Activated CD8-positive, alpha-beta T cell treated with anti-CD3 and anti-CD28 coated beads, Interleukin-2, amount 10 ng/mL, durations not matched to agents 7 days and 5 days (primary cell): ENCODE measurements at regions not wholly inside any gene's neighbourhood (a gene's known extent, or its start where the extent isn't known, plus 50 kb on each side); places are given as distances from the start of the nearest gene placed in this dataset.

ENCODE experiments used
- ATAC-seq: fragments of 150-1000 bp; cut with Tn5 transposase; one replicate; pipeline ENCODE4 v1.10.0; 2021; ENCODE audit warnings: moderate library complexity
- CTCF ChIA-PET: fragments of 350-600 bp; sonication (Branson Sonifier 250); formaldehyde crosslinking; loops from one replicate; lab custom pipeline; 2021; ENCODE audit warnings: antibody characterized with exemption; lab: Charles Lee
- POLR2A ChIA-PET: fragments of 350-600 bp; sonication (Branson Sonifier 250); formaldehyde crosslinking; loops from one replicate; lab custom pipeline; 2021; ENCODE audit warnings: antibody characterized with exemption; lab: Charles Lee
- DNase-seq: peaks from one replicate; pipeline ENCODE4 v3.0.0-alpha.2; 2020
- H3K27ac Mint-ChIP-seq: one replicate; pipeline ENCODE4 v1.8.0; 2021; ENCODE audit warnings: mild to moderate bottlenecking, mixed read lengths
- H3K27me3 Mint-ChIP-seq: one replicate; pipeline ENCODE4 v1.8.0; 2021; ENCODE audit warnings: low read depth, mixed read lengths
- H3K36me3 Mint-ChIP-seq: one replicate; pipeline ENCODE4 v1.8.0; 2021; ENCODE audit warnings: low read depth, mixed read lengths
- H3K4me1 Mint-ChIP-seq: one replicate; pipeline ENCODE4 v1.8.0; 2021; ENCODE audit warnings: low read depth, mixed read lengths
- H3K4me3 Mint-ChIP-seq: one replicate; pipeline ENCODE4 v1.8.0; 2021; ENCODE audit warnings: mild to moderate bottlenecking, mixed read lengths
- H3K9me3 Mint-ChIP-seq: one replicate; pipeline ENCODE4 v1.8.0; 2022; ENCODE audit warnings: mixed read lengths; ENCODE audit not compliant: insufficient read depth

DNA sequence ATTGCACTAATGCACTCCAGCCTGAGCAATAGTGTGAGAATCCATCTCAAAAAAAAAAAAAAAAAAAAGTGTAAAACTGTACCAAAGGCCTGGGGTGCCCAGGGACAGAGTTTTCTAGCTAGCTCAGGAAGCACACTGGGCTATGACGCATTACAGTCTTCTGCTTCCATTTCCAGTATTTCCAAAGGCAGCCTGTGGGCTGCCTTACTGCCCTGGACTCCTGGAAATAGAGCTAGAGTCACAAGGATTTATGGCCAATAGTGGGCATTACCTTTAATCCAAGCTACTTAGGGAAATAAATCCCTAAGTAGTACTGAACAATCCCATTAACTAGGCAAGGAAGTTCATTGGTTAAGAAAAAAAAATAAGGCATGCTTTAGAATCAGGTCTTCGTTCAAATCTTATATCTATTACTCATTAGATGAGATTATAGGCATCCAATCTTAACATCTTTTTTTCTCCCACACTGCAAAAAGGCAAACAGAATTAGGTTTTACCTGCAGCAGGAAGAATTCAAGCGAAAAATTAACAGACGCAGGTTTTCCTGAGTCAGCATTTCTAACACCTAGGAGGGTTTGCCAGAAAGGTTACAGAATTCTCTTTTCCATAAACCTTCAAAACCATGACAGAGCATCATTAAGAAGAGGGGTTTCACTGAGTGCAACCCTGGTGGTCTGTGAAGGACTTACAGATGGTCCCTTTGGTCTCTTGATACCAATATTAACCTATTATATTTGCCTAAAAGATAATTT, 85.6 kb upstream of the CCDC112 start:
- ATAC-seq (no peak), DNase-seq (no peak)
- H3K9me3 Mint-ChIP-seq, result no peaks in the 10 kb centered on the region
- H3K36me3 Mint-ChIP-seq, result no peaks in the 10 kb centered on the region
- CTCF ChIA-PET, result no interaction called here
- H3K27me3 Mint-ChIP-seq, result peaks cover 3% of the 10 kb centered on the region
- no peak overlapping the region for H3K4me3 Mint-ChIP-seq
- H3K27ac Mint-ChIP-seq, result no peak overlapping the region
- POLR2A ChIA-PET, result no interaction called here
- peaks cover 11% of the 10 kb centered on the region for H3K4me1 Mint-ChIP-seq

DNA sequence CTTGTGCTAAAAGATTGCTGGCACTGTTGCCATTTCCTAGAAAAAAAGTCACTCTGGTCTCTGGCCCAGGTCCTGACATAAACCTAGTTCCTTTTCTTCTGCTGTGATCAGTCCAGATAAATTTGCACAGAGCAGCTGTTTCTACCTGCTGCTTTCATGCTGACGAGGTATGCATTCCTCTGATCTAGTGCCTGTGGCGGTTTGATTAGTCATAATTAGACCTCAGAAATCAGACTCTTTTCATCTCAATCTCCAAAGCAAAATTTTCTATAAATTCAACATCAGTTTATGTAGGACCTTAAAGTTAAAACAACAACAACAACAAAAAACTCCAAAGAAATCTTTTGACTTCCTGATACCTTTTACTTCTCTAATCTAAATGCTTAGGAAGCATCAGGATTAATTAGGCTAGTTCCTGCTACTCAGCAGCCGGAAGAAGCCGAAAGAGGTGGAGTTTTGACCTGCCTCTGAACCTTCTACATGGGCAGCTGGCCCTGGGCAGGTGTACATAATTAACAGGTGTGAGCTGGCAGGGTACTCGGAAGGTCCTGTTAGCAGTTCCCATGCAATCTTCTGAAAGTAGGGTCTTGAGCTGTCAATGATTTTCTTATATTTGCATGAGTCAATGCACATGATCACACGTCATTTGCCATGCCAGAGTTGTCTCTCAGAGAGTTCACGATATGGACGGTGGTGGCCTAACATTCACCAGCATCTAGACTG, 83.3 kb upstream of the CCDC112 start:
- peaks cover 11% of the 10 kb centered on the region for H3K4me1 Mint-ChIP-seq
- POLR2A ChIA-PET, result no interaction called here
- CTCF ChIA-PET, result no interaction called here
- no peaks in the 10 kb centered on the region for H3K36me3 Mint-ChIP-seq
- H3K27me3 Mint-ChIP-seq, result no peaks in the 10 kb centered on the region
- H3K27ac Mint-ChIP-seq, result no peak overlapping the region
- no peak overlapping the region for H3K4me3 Mint-ChIP-seq
- DNase-seq, result no peak
- ATAC-seq, result no peak
- H3K9me3 Mint-ChIP-seq, result no peaks in the 10 kb centered on the region

GRCh38 chr5:115378754-115379153, 82.3 kb upstream of the CCDC112 start:
- Mint-ChIP-seq H3K9me3 (no peaks in the 10 kb centered on the region), H3K27ac (no peak overlapping the region), H3K36me3 (no peaks in the 10 kb centered on the region), H3K27me3 (no peaks in the 10 kb centered on the region), H3K4me3 (no peak overlapping the region), H3K4me1 (peaks cover 11% of the 10 kb centered on the region)
- ChIA-PET POLR2A (interaction anchor here (0.9 kb wide), 1 partner anchor 10 kb away, joined by 3 read pairs; no protein-coding TSS in a partner anchor), CTCF (no interaction called here)
- ATAC-seq, result no peak
- DNase-seq, result no peak

GRCh38 chr5:115377468-115378217, 81.2 kb upstream of the CCDC112 start:
- ChIA-PET CTCF (interaction anchor here (1.3 kb wide), 1 partner anchor 49 kb away, joined by 5 read pairs; no protein-coding TSS in a partner anchor), POLR2A (interaction anchor here (0.9 kb wide), 1 partner anchor 11 kb away, joined by 3 read pairs; no protein-coding TSS in a partner anchor)
- Mint-ChIP-seq H3K36me3 (no peaks in the 10 kb centered on the region), H3K27ac (no peak overlapping the region), H3K4me3 (no peak overlapping the region), H3K4me1 (peaks cover 11% of the 10 kb centered on the region), H3K27me3 (no peaks in the 10 kb centered on the region), H3K9me3 (no peaks in the 10 kb centered on the region)
- DNase-seq (no peak), ATAC-seq (no peak)

DNA sequence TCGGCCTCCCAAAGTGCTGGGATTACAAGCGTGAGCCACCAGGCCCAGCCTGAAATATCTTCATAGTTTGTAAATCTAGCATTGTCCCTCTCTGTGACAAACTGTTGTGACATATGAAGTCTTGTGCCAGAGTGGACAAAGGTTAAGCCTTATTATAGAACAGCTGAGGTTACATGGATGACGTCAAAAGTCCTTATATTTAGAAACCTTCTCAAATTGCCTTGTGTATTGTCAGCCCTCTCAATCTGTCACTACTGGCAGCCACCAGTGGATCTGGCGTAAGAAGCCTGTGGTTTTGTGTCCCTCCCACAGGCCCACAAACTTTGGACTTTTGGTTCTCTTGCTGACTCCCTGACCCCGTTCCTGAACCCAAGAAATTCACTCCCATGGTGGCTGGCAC, 79.4 kb upstream of the CCDC112 start:
- ATAC-seq, result no peak
- H3K9me3 Mint-ChIP-seq, result no peaks in the 10 kb centered on the region
- DNase-seq, result no peak
- no peaks in the 10 kb centered on the region for H3K36me3 Mint-ChIP-seq
- no peak overlapping the region for H3K27ac Mint-ChIP-seq
- H3K4me1 Mint-ChIP-seq, result peaks cover 11% of the 10 kb centered on the region
- POLR2A ChIA-PET, result interaction anchor here (1.2 kb wide), 1 partner anchor 10 kb away, joined by 3 read pairs; no protein-coding TSS in a partner anchor
- H3K27me3 Mint-ChIP-seq, result peaks cover 1% of the 10 kb centered on the region
- no peak overlapping the region for H3K4me3 Mint-ChIP-seq
- CTCF ChIA-PET, result no interaction called here

DNA sequence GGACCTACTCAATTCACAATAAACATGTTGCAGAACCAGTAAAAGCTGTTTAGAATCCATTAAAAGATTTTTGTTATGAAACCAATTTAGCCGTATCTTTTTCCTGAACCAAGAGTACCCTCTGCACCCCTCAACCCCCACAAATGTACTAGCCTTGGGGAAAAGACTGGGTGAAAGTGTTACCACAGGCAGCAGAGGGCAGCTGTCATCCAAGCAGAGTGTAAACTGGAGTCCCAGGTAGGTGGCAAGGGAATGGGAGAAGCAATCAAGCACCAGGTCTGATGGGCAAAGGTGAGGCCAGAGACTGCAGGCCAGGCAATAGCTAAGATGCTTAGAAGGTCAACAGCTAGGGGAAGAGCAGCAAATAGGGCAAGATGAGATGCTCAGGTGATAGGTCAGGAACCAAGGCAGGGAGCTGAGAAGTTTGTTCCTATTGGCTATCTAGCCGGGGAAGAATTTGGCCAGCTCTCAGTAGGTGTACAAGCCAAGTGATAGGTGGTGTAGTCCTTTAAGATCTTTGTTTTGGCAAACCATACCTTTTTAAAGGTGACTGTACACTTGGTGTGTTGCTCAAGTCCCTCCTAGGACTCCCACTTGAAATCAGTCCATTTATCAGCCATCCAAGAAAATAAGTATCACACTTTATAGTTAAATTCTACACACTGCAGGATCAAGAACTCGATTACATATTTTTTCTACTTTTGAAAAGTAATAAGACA, 77.8 kb upstream of the CCDC112 start:
- Mint-ChIP-seq H3K27ac (no peak overlapping the region), H3K27me3 (peaks cover 1% of the 10 kb centered on the region), H3K4me1 (peaks cover 8% of the 10 kb centered on the region), H3K36me3 (no peaks in the 10 kb centered on the region), H3K4me3 (no peak overlapping the region), H3K9me3 (no peaks in the 10 kb centered on the region)
- ATAC-seq (no peak), DNase-seq (no peak)
- POLR2A ChIA-PET, result no interaction called here
- CTCF ChIA-PET, result interaction anchor here (2.1 kb wide), 1 partner anchor 65 kb away, joined by 6 read pairs; no protein-coding TSS in a partner anchor

DNA sequence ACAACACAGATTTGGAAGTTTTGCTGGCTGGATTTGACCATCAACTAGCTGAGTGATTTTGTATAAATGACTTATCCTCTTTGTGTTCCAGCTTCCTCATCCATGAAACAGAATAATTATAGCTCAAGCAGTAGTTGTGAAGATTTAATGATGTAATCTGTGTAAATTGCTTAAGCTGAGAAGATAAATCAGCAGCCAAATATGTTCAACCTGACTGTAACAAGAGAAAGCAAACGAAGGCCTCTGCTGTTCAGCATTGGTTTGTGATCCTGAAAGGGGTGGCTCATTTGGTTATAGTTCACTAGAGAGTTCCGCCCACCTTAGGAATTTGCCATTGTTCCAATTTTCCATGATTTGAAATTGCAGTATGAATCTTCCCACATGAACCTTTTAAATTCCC, 75.7 kb upstream of the CCDC112 start:
- H3K4me3 Mint-ChIP-seq, result no peak overlapping the region
- CTCF ChIA-PET, result no interaction called here
- no peak overlapping the region for H3K27ac Mint-ChIP-seq
- H3K4me1 Mint-ChIP-seq, result no peaks in the 10 kb centered on the region
- no peaks in the 10 kb centered on the region for H3K9me3 Mint-ChIP-seq
- H3K36me3 Mint-ChIP-seq, result no peaks in the 10 kb centered on the region
- POLR2A ChIA-PET, result no interaction called here
- no peak for DNase-seq
- peaks cover 1% of the 10 kb centered on the region for H3K27me3 Mint-ChIP-seq
- no peak for ATAC-seq

GRCh38 chr5:115369430-115370144, 73.1 kb upstream of the CCDC112 start:
- no peaks in the 10 kb centered on the region for H3K9me3 Mint-ChIP-seq
- H3K4me1 Mint-ChIP-seq, result no peaks in the 10 kb centered on the region
- H3K36me3 Mint-ChIP-seq, result no peaks in the 10 kb centered on the region
- H3K27ac Mint-ChIP-seq, result no peak overlapping the region
- DNase-seq (no peak), ATAC-seq (no peak)
- ChIA-PET CTCF (interaction anchor here (1.3 kb wide), 1 partner anchor 205 kb away, joined by 3 read pairs; no protein-coding TSS in a partner anchor), POLR2A (no interaction called here)
- H3K4me3 Mint-ChIP-seq, result no peak overlapping the region
- peaks cover 4% of the 10 kb centered on the region for H3K27me3 Mint-ChIP-seq

DNA sequence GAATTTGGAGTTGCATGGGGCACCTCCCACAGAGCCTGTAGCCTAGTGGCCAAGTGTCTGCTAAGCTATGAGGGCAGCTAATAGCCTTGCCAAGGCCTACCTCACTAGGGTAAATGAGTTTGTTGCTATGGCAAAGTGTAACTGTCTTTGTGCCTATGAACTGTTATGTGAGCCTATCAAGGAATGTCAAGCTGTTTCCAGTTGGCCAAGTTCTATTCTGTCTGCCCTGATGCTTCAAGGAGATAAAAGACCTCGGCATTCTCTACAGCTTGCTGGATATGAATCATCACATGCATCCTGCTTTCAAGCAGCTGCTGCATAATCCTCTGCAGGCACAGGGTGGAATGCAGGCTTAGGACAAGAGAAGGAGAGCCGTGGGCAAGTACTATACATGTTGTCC, 69.8 kb upstream of the CCDC112 start:
- ChIA-PET CTCF (no interaction called here), POLR2A (no interaction called here)

DNA sequence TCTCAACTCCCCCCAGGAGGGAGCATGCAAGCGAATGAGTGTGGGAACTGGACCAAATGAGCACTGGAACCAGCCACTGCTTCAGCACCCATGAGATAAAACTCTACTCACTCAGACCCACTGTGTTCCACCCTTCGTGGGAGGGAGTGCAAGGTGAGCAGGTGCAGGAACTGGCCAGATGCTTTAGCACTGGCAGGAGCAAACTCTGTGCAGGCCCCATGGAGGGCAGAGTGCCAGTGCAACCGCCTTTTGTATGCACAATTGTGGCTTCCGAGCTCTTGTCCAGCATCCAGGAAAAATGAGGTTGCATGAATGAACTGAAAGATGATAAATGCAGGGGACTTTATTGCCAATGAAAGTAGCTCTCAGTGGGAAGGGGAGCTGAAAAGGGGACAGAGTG, 67.4 kb upstream of the CCDC112 start:
- Mint-ChIP-seq H3K9me3 (no peaks in the 10 kb centered on the region), H3K4me1 (no peaks in the 10 kb centered on the region), H3K27ac (no peak overlapping the region), H3K27me3 (peaks cover 7% of the 10 kb centered on the region), H3K4me3 (no peak overlapping the region), H3K36me3 (no peaks in the 10 kb centered on the region)
- ATAC-seq (no peak), DNase-seq (no peak)
- POLR2A ChIA-PET, result no interaction called here
- CTCF ChIA-PET, result no interaction called here

More for the DNA sequence above, 69.8 kb upstream of the CCDC112 start:
- ATAC-seq (no peak), DNase-seq (no peak)
- peaks cover 7% of the 10 kb centered on the region for H3K27me3 Mint-ChIP-seq
- H3K4me3 Mint-ChIP-seq, result no peak overlapping the region
- H3K27ac Mint-ChIP-seq, result no peak overlapping the region
- no peaks in the 10 kb centered on the region for H3K4me1 Mint-ChIP-seq
- H3K9me3 Mint-ChIP-seq, result no peaks in the 10 kb centered on the region
- no peaks in the 10 kb centered on the region for H3K36me3 Mint-ChIP-seq
